Mesenchymal stem cell (in vitro differentiated cells and primary cell): ENCODE measurements at regions not wholly inside any gene's neighbourhood (a gene's known extent, or its start where the extent isn't known, plus 50 kb on each side); places are given as distances from the start of the nearest gene placed in this dataset.

Source experiments
- DNase-seq: peaks from one replicate; pipeline ENCODE4 v3.0.0-alpha.2; 2013
- H2AFZ ChIP-seq: one replicate; pipeline ENCODE4 v1.6.1; 2013; ENCODE audit warnings: low read depth, mild to moderate bottlenecking, control low read depth, inconsistent platforms, low read length, moderate library complexity
- H2AK5ac ChIP-seq: 2 replicates; pipeline ENCODE4 v1.6.1; 2013; ENCODE audit warnings: low read length, moderate library complexity, mild to moderate bottlenecking, inconsistent platforms; ENCODE audit not compliant: severe bottlenecking
- H2BK120ac ChIP-seq: one replicate; pipeline ENCODE4 v1.6.1; 2013; ENCODE audit warnings: low read depth, mild to moderate bottlenecking, inconsistent platforms, low read length, moderate library complexity
- H2BK12ac ChIP-seq, 2 experiments: one replicate each; pipeline ENCODE4 v1.6.1; 2013; ENCODE audit warnings: inconsistent platforms in 2 of 2, low read length in 2 of 2, mild to moderate bottlenecking in 2 of 2, moderate library complexity in 2 of 2, control low read depth in 1 of 2
- H2BK15ac ChIP-seq: one replicate; pipeline ENCODE4 v1.6.1; 2013; ENCODE audit warnings: mild to moderate bottlenecking, low read depth, inconsistent platforms; ENCODE audit not compliant: poor library complexity, severe bottlenecking
- H2BK5ac ChIP-seq: 2 replicates; pipeline ENCODE4 v1.6.1; 2013; ENCODE audit warnings: low read depth, mild to moderate bottlenecking, low read length, control low read depth, inconsistent platforms; ENCODE audit not compliant: poor library complexity, severe bottlenecking
- H3K14ac ChIP-seq, 2 experiments: one replicate each; pipeline ENCODE4 v1.6.1; 2013; ENCODE audit warnings: inconsistent platforms in 2 of 2, low read length in 2 of 2, control low read depth in 1 of 2, mild to moderate bottlenecking in 1 of 2, moderate library complexity in 1 of 2
- H3K18ac ChIP-seq, 2 experiments: one replicate each; pipeline ENCODE4 v1.6.1; 2013; ENCODE audit warnings: inconsistent platforms in 2 of 2, low read length in 2 of 2, control low read depth in 1 of 2, low read depth in 1 of 2, mild to moderate bottlenecking in 1 of 2
- H3K23ac ChIP-seq, 2 experiments: one replicate each; pipeline ENCODE4 v1.6.1; 2013; ENCODE audit warnings: inconsistent platforms in 2 of 2, low read length in 2 of 2, mild to moderate bottlenecking in 2 of 2, moderate library complexity in 2 of 2, control low read depth in 1 of 2
- H3K27ac ChIP-seq: 2 replicates; pipeline ENCODE4 v1.5.1; 2013; ENCODE audit warnings: mild to moderate bottlenecking, moderate library complexity, low read length, control low read depth, inconsistent platforms; ENCODE audit not compliant: poor library complexity, severe bottlenecking
- H3K27me3 ChIP-seq, 2 experiments: 2 replicates each; pipeline versions ENCODE4 v1.6.1 to v1.7.0; 2013; ENCODE audit warnings: low read length in 2 of 2, mild to moderate bottlenecking in 2 of 2, moderate library complexity in 2 of 2, control low read depth in 1 of 2, inconsistent platforms in 1 of 2; ENCODE audit not compliant: control insufficient read depth in 1 of 2, insufficient read depth in 1 of 2
- H3K36me3 ChIP-seq, 2 experiments: 2 replicates each; pipeline versions ENCODE4 v1.6.1 to v1.7.0; 2013; ENCODE audit warnings: low read length in 2 of 2, control low read depth in 1 of 2, inconsistent platforms in 1 of 2, low read depth in 1 of 2, mild to moderate bottlenecking in 1 of 2; ENCODE audit not compliant: insufficient read depth in 2 of 2, control insufficient read depth in 1 of 2
- H3K4ac ChIP-seq, 2 experiments: one replicate each; pipeline ENCODE4 v1.6.1; 2013; ENCODE audit warnings: inconsistent platforms in 2 of 2, low read length in 2 of 2, mild to moderate bottlenecking in 2 of 2, moderate library complexity in 2 of 2, control low read depth in 1 of 2, low read depth in 1 of 2
- H3K4me1 ChIP-seq: 2 replicates; pipeline ENCODE4 v1.6.1; 2013; ENCODE audit warnings: low read depth, low read length, control low read depth; ENCODE audit not compliant: control insufficient read depth, insufficient read depth
- H3K4me2 ChIP-seq: 2 replicates; pipeline ENCODE4 v1.6.1; 2013; ENCODE audit warnings: low read length, mild to moderate bottlenecking, inconsistent platforms; ENCODE audit not compliant: poor library complexity, severe bottlenecking
- H3K4me3 ChIP-seq, 2 experiments: 2 replicates each; pipeline versions ENCODE4 v1.5.1 to v1.7.0; 2013; ENCODE audit warnings: low read length in 2 of 2, mild to moderate bottlenecking in 2 of 2, control low read depth in 1 of 2, low read depth in 1 of 2; ENCODE audit not compliant: insufficient read depth in 1 of 2
- H3K79me1 ChIP-seq: replicated peaks from 2 replicates; pipeline ENCODE4 v1.6.1; 2013; ENCODE audit warnings: mild to moderate bottlenecking, control low read depth, low read length, inconsistent platforms; ENCODE audit not compliant: poor library complexity, severe bottlenecking
- H3K9ac ChIP-seq: 2 replicates; pipeline ENCODE4 v1.7.0; 2013; ENCODE audit warnings: mild to moderate bottlenecking, low read length, moderate library complexity
- H3K9me3 ChIP-seq: 2 replicates; pipeline ENCODE4 v1.7.0; 2013; ENCODE audit warnings: mild to moderate bottlenecking, low read length; ENCODE audit not compliant: control insufficient read depth
- H4K8ac ChIP-seq: one replicate; pipeline ENCODE4 v1.6.1; 2013; ENCODE audit warnings: inconsistent platforms, mild to moderate bottlenecking, low read length, moderate library complexity
- H4K91ac ChIP-seq: one replicate; pipeline ENCODE4 v1.6.1; 2013; ENCODE audit warnings: mild to moderate bottlenecking, low read length, inconsistent platforms
- WGBS: methylation state at CpG from one replicate; pipeline ENCODE4 v1.1.7; 2013; ENCODE audit warnings: mixed read lengths; 5-methylcytosine and 5-hydroxymethylcytosine counted together

DNA sequence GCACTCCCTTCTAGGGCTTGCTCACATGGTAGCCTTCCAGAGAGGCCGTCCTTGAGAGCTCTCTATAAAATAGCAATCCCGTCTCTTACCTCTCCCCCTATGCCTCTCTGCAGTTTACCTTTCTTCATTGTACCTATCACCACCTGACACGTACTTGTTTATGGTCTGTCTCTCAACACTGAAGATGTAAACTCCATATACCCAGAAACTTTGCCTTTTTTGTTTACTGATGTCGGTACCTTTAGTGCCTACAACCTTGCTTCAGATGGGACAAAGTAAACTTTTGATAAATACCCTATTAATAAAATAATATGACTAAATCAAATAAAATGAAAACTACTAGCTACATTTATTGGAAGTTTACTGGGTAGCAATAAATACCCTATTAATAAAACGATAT, 220.6 kb downstream of the GPAM start:
- Histone ChIP-seq H4K91ac (no peak overlapping the region), H2BK120ac (no peak overlapping the region), H2BK15ac (no peak overlapping the region), H3K9me3 (peaks cover 24% of the 10 kb centered on the region), H3K9ac (no peak overlapping the region), H2BK5ac (no peak overlapping the region), H3K4me3 (no peak overlapping the region), H2AFZ (no peak overlapping the region), H3K4ac (no peak overlapping the region), H3K27me3 (peaks cover 0 to 79% of the 10 kb centered on the region in 2 experiments), H3K36me3 (no peaks in the 10 kb centered on the region), H2BK12ac (no peak overlapping the region), H3K4me2 (no peak overlapping the region), H3K79me1 (no peaks in the 10 kb centered on the region), H4K8ac (no peak overlapping the region), H2AK5ac (no peak overlapping the region), H3K14ac (no peak overlapping the region), H3K18ac (no peak overlapping the region), H3K4me1 (no peaks in the 10 kb centered on the region), H3K23ac (no peak overlapping the region), H3K27ac (no peak overlapping the region)
- no peak for DNase-seq
- 58% methylated on average over 3 of the region's 5 CpGs for WGBS

- H2BK5ac ChIP-seq: no peak overlapping the region
- peaks cover 17% of the 10 kb centered on the region for H3K9me3 ChIP-seq
- no peak overlapping the region for H2AK5ac ChIP-seq
- WGBS: 63% methylated on average over 1 of the region's 1 CpG
- H4K8ac ChIP-seq: no peak overlapping the region
- no peak overlapping the region for H2BK12ac ChIP-seq
- H4K91ac ChIP-seq: no peak overlapping the region
- H3K4ac ChIP-seq: no peak overlapping the region
- peaks cover 0 to 43% of the 10 kb centered on the region in 2 experiments for H3K27me3 ChIP-seq
- no peak overlapping the region for H3K9ac ChIP-seq
- H3K23ac ChIP-seq: no peak overlapping the region
- no peak overlapping the region for H2BK120ac ChIP-seq
- no peak overlapping the region for H3K4me3 ChIP-seq
- no peaks in the 10 kb centered on the region for H3K36me3 ChIP-seq
- H2BK15ac ChIP-seq: no peak overlapping the region
- H3K27ac ChIP-seq: no peak overlapping the region
- no peaks in the 10 kb centered on the region for H3K79me1 ChIP-seq
- no peak for DNase-seq
- H3K18ac ChIP-seq: no peak overlapping the region
- H3K4me1 ChIP-seq: no peaks in the 10 kb centered on the region
- H2AFZ ChIP-seq: no peak overlapping the region
- no peak overlapping the region for H3K14ac ChIP-seq
- no peak overlapping the region for H3K4me2 ChIP-seq
Measured at GRCh38 chr10:111967116-111967515, 216.4 kb downstream of the GPAM start.

- Histone ChIP-seq H3K4ac (no peak overlapping the region), H3K27ac (no peak overlapping the region), H3K4me3 (no peak overlapping the region), H3K23ac (no peak overlapping the region), H2BK5ac (no peak overlapping the region), H3K9me3 (peaks cover 17% of the 10 kb centered on the region), H3K9ac (no peak overlapping the region), H2BK120ac (no peak overlapping the region), H3K27me3 (peaks cover 0 to 38% of the 10 kb centered on the region in 2 experiments), H3K79me1 (no peaks in the 10 kb centered on the region), H3K18ac (no peak overlapping the region), H2BK12ac (no peak overlapping the region), H3K36me3 (no peaks in the 10 kb centered on the region), H4K91ac (no peak overlapping the region), H4K8ac (no peak overlapping the region), H2AFZ (no peak overlapping the region), H3K4me2 (no peak overlapping the region), H3K4me1 (no peaks in the 10 kb centered on the region), H3K14ac (no peak overlapping the region), H2AK5ac (no peak overlapping the region), H2BK15ac (no peak overlapping the region)
- no peak for DNase-seq
- 95% methylated on average over 2 of the region's 2 CpGs for WGBS
Measured at GRCh38 chr10:111967547-111967946, 216.0 kb downstream of the GPAM start.

DNA sequence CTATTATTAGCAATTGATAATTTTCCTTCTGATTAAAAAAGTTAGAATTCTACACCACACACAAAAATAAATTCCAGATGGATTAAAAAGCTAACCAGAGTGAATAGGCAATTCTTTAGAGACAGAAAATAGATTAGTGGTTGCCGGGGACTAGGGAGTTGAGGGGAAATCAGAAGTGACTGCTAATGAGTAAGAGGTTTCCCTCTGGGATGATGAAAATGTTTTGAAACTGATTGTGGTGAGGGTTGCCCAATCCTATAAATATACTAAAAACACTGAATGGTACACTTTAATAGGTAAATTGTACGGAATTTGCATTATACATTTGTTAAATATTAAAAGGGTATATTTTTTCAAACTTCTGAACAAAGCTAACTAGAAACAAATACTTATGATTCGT, 214.9 kb downstream of the GPAM start:
- DNase-seq: no peak
- no peak overlapping the region for H3K4me2 ChIP-seq
- H3K23ac ChIP-seq: no peak overlapping the region
- H3K9ac ChIP-seq: no peak overlapping the region
- no peak overlapping the region for H2AK5ac ChIP-seq
- no peak overlapping the region for H2BK5ac ChIP-seq
- H3K18ac ChIP-seq: no peak overlapping the region
- H3K79me1 ChIP-seq: no peaks in the 10 kb centered on the region
- H3K27me3 ChIP-seq: peaks cover 0 to 29% of the 10 kb centered on the region in 2 experiments
- H3K27ac ChIP-seq: no peak overlapping the region
- WGBS: 100% methylated on average over 1 of the region's 3 CpGs
- no peak overlapping the region for H2BK12ac ChIP-seq
- no peak overlapping the region for H3K4ac ChIP-seq
- no peak overlapping the region for H3K14ac ChIP-seq
- H4K91ac ChIP-seq: no peak overlapping the region
- no peak overlapping the region for H2BK15ac ChIP-seq
- H3K36me3 ChIP-seq: no peaks in the 10 kb centered on the region
- H2BK120ac ChIP-seq: no peak overlapping the region
- H3K9me3 ChIP-seq: peaks cover 17% of the 10 kb centered on the region
- no peak overlapping the region for H3K4me3 ChIP-seq
- no peak overlapping the region for H2AFZ ChIP-seq
- no peaks in the 10 kb centered on the region for H3K4me1 ChIP-seq
- H4K8ac ChIP-seq: no peak overlapping the region
